Activated CD4-positive, alpha-beta T cell treated with anti-CD3 and anti-CD28 coated beads, Interleukin-2, amount 10 ng/mL, durations not matched to agents 24 days and 14 days (primary cell): ENCODE measurements at regions not wholly inside any gene's neighbourhood (a gene's known extent, or its start where the extent isn't known, plus 50 kb on each side); places are given as distances from the start of the nearest gene placed in this dataset.
"Not testable (repeated sequence)": the region's sequence is repeated elsewhere in the genome, so short reads cannot be mapped to it uniquely, and the experiment has no call there.

Experiments
- DNase-seq: peaks from one replicate; pipeline ENCODE4 v3.0.0; 2022
- H3K27ac Mint-ChIP-seq: one replicate; pipeline ENCODE4 v1.8.0; 2022; ENCODE audit warnings: mild to moderate bottlenecking, mixed read lengths
- H3K27me3 Mint-ChIP-seq: one replicate; pipeline ENCODE4 v1.8.0; 2022; ENCODE audit warnings: mixed read lengths
- H3K36me3 Mint-ChIP-seq: one replicate; pipeline ENCODE4 v1.8.0; 2022; ENCODE audit warnings: low read depth, mild to moderate bottlenecking, mixed read lengths
- H3K4me1 Mint-ChIP-seq: one replicate; pipeline ENCODE4 v1.8.0; 2021; ENCODE audit warnings: mixed read lengths
- H3K4me3 Mint-ChIP-seq: one replicate; pipeline ENCODE4 v1.8.0; 2022; ENCODE audit warnings: mild to moderate bottlenecking, moderate library complexity, mixed read lengths
- H3K9me3 Mint-ChIP-seq: one replicate; pipeline ENCODE4 v1.8.0; 2021; ENCODE audit warnings: mixed read lengths
- intact Hi-C: fragments of 100-400 bp; cut with micrococcal nuclease; formaldehyde crosslinking; loops from one replicate; pipeline ENCODE4 v1.15.1; 2023

DNA sequence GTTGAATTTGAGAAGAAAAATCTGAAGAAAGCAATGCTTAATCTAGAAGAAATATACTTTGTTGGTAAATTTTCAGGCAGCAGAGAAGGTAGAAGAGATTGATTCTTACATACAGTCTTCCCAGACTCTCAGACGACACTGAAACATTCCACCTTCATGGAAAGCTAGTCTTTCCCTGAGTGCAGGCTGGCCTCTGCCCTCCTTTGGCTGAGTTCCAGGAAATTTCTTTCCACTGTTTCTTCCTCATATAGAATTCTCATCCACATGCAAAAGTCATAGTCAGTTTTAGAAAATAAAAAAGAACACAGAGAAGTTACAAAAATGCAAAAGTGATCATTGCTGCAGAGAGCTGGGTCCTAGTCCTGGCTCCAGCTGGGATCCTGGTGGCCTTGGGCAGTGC lies 142.5 kb upstream of the PRR23C start:
- no peak overlapping the region for H3K27ac Mint-ChIP-seq
- no peaks in the 10 kb centered on the region for H3K4me1 Mint-ChIP-seq
- DNase-seq: no peak
- intact Hi-C loops: no loop called here
- no peaks in the 10 kb centered on the region for H3K36me3 Mint-ChIP-seq
- H3K4me3 Mint-ChIP-seq: no peak overlapping the region
- no peaks in the 10 kb centered on the region for H3K9me3 Mint-ChIP-seq
- no peaks in the 10 kb centered on the region for H3K27me3 Mint-ChIP-seq

DNA sequence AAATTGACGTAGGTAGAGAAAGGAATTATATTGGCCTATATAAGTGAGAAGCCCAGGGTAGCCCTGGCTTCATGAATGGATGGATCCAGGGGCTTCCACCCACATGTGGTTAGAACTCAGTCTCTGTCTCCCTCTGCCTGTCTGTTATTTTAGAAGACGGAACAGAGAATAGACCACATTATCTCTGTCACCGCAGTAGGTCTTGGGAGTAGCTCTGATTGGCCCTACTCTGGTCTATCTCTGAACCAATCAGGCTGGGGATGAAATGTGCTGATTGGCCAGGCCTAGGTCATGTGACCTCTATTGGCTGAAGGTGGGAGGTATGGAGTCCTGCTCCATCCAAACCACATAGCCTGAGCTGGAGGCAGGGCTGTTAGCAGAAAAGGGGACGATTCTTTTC lies 143.0 kb upstream of the PRR23C start:
- H3K9me3 Mint-ChIP-seq: no peaks in the 10 kb centered on the region
- intact Hi-C loops: no loop called here
- no peak overlapping the region for H3K27ac Mint-ChIP-seq
- no peaks in the 10 kb centered on the region for H3K27me3 Mint-ChIP-seq
- H3K36me3 Mint-ChIP-seq: no peaks in the 10 kb centered on the region
- H3K4me3 Mint-ChIP-seq: no peak overlapping the region
- DNase-seq: no peak
- H3K4me1 Mint-ChIP-seq: no peaks in the 10 kb centered on the region

DNA sequence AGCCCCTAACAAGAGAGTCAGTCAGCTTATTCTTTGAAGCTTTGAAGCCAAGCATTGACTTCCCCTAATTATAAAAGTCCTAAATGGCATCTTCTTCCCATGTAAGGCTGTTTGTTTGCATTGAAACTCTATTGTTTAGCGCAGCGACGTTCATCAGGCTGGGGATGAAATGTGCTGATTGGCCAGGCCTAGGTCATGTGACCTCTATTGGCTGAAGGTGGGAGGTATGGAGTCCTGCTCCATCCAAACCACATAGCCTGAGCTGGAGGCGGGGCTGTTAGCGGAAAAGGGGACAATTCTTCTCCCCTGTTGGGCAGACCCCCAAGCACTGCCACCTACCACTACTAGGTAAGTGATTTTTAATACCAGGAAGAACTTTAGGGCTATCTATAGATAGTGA lies 145.3 kb upstream of the PRR23C start:
- H3K4me3 Mint-ChIP-seq: no peak overlapping the region
- H3K9me3 Mint-ChIP-seq: no peaks in the 10 kb centered on the region
- intact Hi-C loops: no loop called here
- H3K27me3 Mint-ChIP-seq: peaks cover 2% of the 10 kb centered on the region
- no peak overlapping the region for H3K27ac Mint-ChIP-seq
- no peak for DNase-seq
- no peaks in the 10 kb centered on the region for H3K4me1 Mint-ChIP-seq
- H3K36me3 Mint-ChIP-seq: no peaks in the 10 kb centered on the region

DNA sequence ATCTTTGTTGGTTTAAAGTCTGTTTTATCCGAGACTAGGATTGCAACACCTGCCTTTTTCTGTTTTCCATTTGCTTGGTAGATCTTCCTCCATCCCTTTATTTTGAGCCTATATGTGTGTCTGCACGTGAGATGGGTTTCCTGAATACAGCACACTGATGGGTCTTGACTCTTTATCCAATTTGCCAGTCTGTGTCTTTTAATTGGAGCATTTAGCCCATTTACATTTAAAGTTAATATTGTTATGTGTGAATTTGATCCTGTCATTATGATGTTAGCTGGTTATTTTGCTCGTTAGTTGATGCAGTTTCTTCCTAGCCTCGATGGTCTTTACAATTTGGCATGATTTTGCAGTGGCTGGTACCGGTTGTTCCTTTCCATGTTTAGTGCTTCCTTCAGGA lies 149.4 kb upstream of the MRPS22 start:
- H3K9me3 Mint-ChIP-seq, DNase-seq, H3K36me3 Mint-ChIP-seq, H3K4me1 Mint-ChIP-seq, H3K27me3 Mint-ChIP-seq, intact Hi-C loops, H3K27ac Mint-ChIP-seq, H3K4me3 Mint-ChIP-seq: not testable (repeated sequence)

DNA sequence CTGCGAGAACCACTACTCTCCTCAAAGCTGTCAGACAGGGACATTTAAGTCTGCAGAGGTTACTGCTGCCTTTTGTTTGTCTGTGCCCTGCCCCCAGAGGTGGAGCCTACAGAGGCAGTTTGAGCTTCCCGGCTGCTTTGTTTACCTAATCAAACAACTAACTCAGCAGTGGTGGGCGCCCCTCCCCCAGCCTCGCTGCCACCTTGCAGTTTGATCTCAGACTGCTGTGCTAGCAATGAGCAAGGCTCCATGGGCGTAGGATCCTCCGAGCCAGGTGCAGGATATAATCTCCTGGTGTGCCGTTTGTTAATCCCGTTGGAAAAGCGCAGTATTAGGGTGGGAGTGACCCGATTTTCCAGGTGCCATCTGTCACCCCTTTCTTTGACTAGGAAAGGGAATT lies 147.7 kb upstream of the MRPS22 start:
- H3K36me3 Mint-ChIP-seq, H3K4me3 Mint-ChIP-seq, H3K27me3 Mint-ChIP-seq, H3K27ac Mint-ChIP-seq, H3K9me3 Mint-ChIP-seq, intact Hi-C loops, H3K4me1 Mint-ChIP-seq, DNase-seq: not testable (repeated sequence)

DNA sequence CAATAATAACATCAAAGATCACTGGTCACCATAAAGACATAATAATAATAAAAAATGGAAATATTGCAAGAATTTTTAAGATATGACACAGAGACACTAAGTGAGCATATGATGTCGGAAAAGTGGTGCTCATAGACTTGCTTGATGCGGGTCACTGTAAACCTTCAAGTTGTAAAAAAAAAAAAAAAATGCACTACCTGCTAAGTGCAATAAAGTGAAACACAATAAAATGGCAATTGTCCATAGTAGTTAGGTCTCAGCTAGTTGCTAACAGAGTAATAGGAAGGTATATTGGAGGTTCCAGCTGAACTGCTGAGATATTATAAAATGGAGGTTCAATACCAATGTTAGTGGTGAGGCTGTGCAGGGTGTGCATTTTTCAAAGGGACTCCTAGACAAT lies 146.6 kb upstream of the MRPS22 start:
- DNase-seq: no peak
- Mint-ChIP-seq H3K36me3 (no peaks in the 10 kb centered on the region), H3K9me3 (peaks cover 6% of the 10 kb centered on the region), H3K4me1 (no peaks in the 10 kb centered on the region), H3K27me3 (peaks cover 2% of the 10 kb centered on the region), H3K4me3 (no peak overlapping the region), H3K27ac (no peak overlapping the region)
- intact Hi-C loops: no loop called here

DNA sequence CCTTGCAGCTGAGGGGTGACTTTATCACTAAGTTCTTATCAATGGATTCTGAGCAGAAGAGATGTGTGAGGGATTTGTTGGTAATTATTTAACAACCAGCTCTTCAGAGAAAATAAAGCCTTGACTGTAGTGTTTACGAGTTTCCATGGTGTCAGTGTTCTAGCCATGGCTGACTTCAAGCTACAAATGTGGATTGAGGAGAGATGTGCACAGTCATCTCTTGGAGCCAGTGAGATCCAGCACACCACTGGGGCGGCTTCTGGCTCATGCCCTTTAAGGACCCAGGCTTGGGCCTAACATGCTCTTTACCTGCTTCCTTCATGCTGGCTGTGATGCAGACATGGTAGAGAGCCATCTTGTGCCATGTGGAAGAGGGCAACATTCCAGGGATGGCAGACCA lies 145.6 kb upstream of the MRPS22 start:
- Mint-ChIP-seq H3K27ac (no peak overlapping the region), H3K36me3 (no peaks in the 10 kb centered on the region), H3K4me3 (no peak overlapping the region), H3K9me3 (peaks cover 6% of the 10 kb centered on the region), H3K27me3 (peaks cover 2% of the 10 kb centered on the region), H3K4me1 (no peaks in the 10 kb centered on the region)
- intact Hi-C loops: no loop called here
- no peak for DNase-seq

DNA sequence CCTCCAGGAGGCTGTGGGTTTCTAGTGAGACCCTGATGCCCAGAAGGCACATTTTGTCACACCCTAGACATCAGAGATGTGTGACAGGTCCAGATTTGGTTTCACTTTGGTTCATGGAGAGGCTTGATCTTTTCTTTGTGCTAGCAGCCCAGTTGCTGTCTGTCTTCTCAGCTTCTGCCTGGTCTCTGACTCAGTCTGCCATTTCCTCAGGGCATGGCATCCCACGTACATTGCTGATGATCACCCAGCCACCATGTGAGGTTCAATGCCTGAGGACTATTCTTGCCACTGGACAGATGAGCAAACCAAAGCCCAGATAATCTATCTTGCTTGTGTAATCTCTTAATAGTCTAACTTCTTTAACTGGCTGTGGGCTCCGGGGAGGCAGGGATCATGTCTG lies 144.9 kb upstream of the MRPS22 start:
- Mint-ChIP-seq H3K27ac (no peak overlapping the region), H3K36me3 (no peaks in the 10 kb centered on the region), H3K9me3 (peaks cover 6% of the 10 kb centered on the region), H3K4me3 (no peak overlapping the region), H3K27me3 (no peaks in the 10 kb centered on the region), H3K4me1 (no peaks in the 10 kb centered on the region)
- intact Hi-C loops: no loop called here
- no peak for DNase-seq

DNA sequence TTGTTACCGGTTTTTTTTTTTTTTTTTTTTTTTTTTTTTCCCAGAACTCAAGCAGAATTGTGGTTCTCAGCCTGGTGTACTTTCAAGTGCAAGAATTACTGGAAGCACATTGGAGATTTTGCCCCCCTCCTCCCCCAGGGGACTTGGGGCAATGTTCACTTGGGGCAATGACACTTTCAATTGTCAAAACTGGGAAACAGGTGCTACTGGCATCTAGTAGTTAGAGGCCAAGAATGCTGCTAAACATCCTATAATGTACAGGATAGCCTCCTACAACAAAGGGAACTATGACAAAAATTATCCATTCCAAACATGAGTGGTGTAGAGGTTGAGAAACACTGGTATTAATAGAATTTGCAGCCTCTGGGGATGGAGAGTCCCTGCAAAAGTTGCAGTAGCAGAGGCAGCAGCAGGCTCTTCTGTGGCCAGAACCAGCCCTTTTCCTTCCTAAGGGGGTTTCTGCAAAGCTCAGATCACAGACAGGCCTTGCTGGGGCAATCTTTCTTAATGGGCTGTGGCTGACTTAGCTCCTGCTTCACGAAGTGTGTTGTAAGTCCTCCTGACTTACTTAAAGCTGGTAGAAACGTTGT lies 144.3 kb upstream of the MRPS22 start:
- Mint-ChIP-seq H3K36me3 (no peaks in the 10 kb centered on the region), H3K4me3 (no peak overlapping the region), H3K27me3 (no peaks in the 10 kb centered on the region), H3K9me3 (peaks cover 6% of the 10 kb centered on the region), H3K27ac (no peak overlapping the region), H3K4me1 (no peaks in the 10 kb centered on the region)
- intact Hi-C loops: no loop called here
- DNase-seq: no peak

DNA sequence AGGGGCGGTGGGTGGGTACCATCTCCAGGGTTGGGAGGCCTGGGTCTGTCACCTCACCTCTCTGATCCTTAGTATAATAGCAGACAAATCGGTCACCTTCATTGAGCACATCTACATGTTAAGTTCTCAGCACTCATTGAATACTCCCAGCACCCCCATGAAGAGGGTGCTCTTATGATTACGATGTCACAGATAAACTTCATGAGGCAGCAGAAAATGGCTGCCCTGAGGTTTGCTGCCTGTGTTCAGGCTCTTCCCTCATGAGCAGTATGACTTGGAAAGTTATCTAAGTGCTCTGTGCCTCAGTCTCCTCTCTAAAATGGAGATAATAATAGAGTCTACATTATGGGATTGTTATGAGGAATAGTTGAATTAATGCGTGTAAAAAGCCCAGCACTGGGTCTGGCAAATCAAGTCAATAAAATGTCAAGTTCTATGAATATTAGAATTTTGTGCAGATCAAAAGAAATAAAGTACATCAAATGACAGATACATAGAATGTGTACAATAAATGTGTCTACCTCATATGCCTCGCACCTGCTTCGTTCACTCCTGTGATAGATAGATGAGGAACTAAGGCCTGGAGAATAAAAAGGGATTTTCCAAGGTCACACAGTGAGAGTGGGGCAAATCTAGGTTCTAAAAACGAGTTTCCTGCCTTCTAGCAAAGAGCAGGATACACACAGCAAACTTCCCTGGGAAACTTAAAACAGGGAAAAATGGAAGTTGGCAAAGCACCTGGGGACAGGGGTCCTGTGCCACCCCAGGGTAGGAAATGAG lies 142.2 kb upstream of the MRPS22 start:
- intact Hi-C loops: no loop called here

DNA sequence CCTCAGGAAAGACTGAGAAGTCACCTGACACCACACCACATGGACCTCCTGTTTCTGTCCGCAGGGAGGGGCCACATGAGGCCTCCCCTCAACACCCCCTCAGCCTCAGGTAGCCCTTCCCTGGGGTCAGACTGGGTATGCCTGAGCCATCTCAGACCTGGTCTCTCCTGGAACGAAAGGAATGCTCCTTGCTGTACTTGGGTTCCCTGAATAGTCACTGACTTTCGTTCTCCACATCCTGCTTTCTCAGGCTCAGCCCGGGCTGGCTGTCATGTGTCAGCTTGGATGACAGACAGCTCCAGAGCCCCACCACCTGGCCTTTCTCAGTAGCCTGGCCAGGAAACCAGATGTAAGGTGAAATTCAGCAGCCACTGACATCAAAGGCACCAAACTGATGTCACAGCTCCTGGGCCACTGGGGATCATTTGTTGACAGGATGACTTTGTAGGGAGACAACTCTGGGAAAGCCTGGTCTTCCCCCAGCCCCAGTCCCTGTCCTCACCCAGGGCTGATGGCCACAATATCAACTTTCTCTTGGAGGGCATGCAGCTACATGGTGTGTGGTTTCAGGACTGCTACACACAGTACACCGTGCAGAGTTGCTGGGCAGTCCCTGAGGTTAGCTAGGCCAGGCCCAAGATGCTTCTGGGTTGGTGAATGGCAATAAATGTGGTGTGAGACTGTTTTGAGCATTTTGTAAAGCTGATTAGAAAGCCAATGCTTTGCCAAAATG lies 141.4 kb upstream of the MRPS22 start:
- Mint-ChIP-seq H3K4me3 (no peak overlapping the region), H3K27ac (no peak overlapping the region), H3K4me1 (no peaks in the 10 kb centered on the region), H3K27me3 (peaks cover 6% of the 10 kb centered on the region), H3K9me3 (no peaks in the 10 kb centered on the region), H3K36me3 (no peaks in the 10 kb centered on the region)
- intact Hi-C loops: no loop called here
- peak; percentile 65 for DNase-seq

More for the DNA sequence above, 142.2 kb upstream of the MRPS22 start:
- Mint-ChIP-seq H3K27ac (no peak overlapping the region), H3K9me3 (peaks cover 4% of the 10 kb centered on the region), H3K4me1 (no peaks in the 10 kb centered on the region), H3K36me3 (no peaks in the 10 kb centered on the region), H3K27me3 (peaks cover 5% of the 10 kb centered on the region), H3K4me3 (no peak overlapping the region)
- DNase-seq: no peak

DNA sequence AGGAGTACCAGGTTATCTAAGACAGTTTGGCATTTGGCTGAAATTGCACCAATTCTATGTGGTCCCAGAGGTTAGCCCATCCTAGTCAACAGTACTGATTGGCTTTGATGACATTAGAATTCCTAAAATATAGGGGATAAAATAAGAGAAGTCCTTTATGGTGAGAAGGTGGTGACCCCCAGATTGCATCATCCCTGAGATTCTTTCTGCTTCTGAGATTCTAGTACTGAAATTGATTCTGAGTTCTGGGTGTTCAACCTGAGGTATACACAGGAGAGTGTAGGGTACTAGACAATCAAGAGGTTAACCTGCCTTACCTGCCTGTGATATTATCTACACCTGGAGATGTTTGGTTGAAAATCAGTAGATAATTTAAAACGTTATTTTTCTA lies 140.9 kb upstream of the MRPS22 start:
- Mint-ChIP-seq H3K9me3 (no peaks in the 10 kb centered on the region), H3K27me3 (peaks cover 6% of the 10 kb centered on the region), H3K36me3 (no peaks in the 10 kb centered on the region), H3K4me1 (no peaks in the 10 kb centered on the region), H3K4me3 (no peak overlapping the region), H3K27ac (no peak overlapping the region)
- DNase-seq: no peak
- intact Hi-C loops: no loop called here

DNA sequence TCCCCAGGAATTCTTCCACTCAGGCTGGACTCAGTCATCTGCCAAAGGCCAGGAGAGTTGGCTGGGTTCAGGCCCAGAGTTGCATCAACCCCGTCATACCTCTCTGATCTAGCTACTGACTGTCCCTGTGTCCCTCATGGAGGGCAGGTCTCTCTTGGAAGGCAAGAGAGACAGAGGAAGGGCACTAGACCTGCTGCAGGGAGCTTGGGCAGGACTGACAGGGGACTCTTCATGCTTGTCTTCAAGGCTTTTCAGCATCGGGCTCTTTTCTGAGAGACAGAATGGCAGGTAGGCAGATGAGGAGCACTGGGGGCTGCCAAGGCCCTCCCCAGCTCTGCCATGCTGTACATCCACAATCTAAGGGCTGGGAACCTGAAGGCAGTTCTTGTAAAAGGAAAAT lies 140.1 kb upstream of the MRPS22 start:
- Mint-ChIP-seq H3K4me3 (no peak overlapping the region), H3K36me3 (no peaks in the 10 kb centered on the region), H3K9me3 (no peaks in the 10 kb centered on the region), H3K4me1 (no peaks in the 10 kb centered on the region), H3K27me3 (peaks cover 6% of the 10 kb centered on the region), H3K27ac (no peak overlapping the region)
- intact Hi-C loops: no loop called here
- no peak for DNase-seq

DNA sequence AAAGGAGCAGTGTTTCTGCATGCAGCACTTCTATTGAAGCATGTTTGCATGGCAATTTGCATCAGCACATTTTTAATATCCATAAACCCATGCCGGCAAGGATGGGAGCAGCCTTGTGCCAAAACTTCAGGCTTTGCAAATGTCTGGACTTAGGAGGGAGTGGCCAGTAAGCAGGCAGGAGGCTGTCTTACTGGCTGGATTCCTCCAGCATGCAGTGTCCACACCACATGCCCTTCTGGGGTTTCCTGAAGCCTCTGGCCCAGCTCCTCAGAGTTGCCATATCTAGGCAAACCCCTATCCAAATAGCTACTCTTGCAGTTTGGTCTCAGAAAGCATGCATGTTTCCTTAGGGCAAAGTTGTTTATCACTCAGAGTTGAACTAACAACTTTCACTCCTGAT lies 139.1 kb upstream of the MRPS22 start:
- H3K27me3 Mint-ChIP-seq: peaks cover 6% of the 10 kb centered on the region
- no peak overlapping the region for H3K27ac Mint-ChIP-seq
- DNase-seq: no peak
- intact Hi-C loops: no loop called here
- no peaks in the 10 kb centered on the region for H3K9me3 Mint-ChIP-seq
- no peaks in the 10 kb centered on the region for H3K36me3 Mint-ChIP-seq
- no peak overlapping the region for H3K4me3 Mint-ChIP-seq
- H3K4me1 Mint-ChIP-seq: no peaks in the 10 kb centered on the region
